NT2/D1 (cell line): ENCODE measurements at regions not wholly inside any gene's neighbourhood (a gene's known extent, or its start where the extent isn't known, plus 50 kb on each side); places are given as distances from the start of the nearest gene placed in this dataset.

ENCODE experiments used
- SUZ12 ChIP-seq: IDR thresholded peaks from 2 replicates; pipeline ENCODE4 v1.6.1; 2011; ENCODE audit not compliant: insufficient read length, insufficient read depth; ENCODE audit errors: extremely low read depth
- YY1 ChIP-seq: IDR thresholded peaks from 2 replicates; pipeline ENCODE4 v1.6.1; 2011; ENCODE audit not compliant: insufficient read length, insufficient read depth

- TF ChIP-seq SUZ12: no peak
- TF ChIP-seq YY1: no peak
Observed at GRCh38 chr20:39294137-39294725, 332.1 kb downstream of the DHX35 start.
